ENCODE measurements at regions not wholly inside any gene's neighbourhood (a gene's known extent, or its start where the extent isn't known, plus 50 kb on each side); places are given as distances from the start of the nearest gene placed in this dataset.

GRCh38 chr22:48900327-48900597 lies 927.4 kb downstream of the BRD1 start:
- H3K27ac ChIP-seq (ENCODE audit: low read depth, low read length) = no peak overlapping the region
- no peak overlapping the region for H3K9ac ChIP-seq (ENCODE audit: low read depth in 1 of 2, low read length in 2 of 2)
- H3K27me3 ChIP-seq (ENCODE audit: control insufficient read depth in 1 of 2, insufficient read depth in 2 of 2, low read length in 2 of 2) = no peaks in the 10 kb centered on the region
- no peak overlapping the region for H3K4me3 ChIP-seq (ENCODE audit: low read depth in 1 of 2, low read length in 2 of 2)
- no peaks in the 10 kb centered on the region for H3K36me3 ChIP-seq (ENCODE audit: control insufficient read depth in 1 of 2, insufficient read depth in 2 of 2, low read length in 2 of 2)
- no peaks in the 10 kb centered on the region for H3K9me3 ChIP-seq (ENCODE audit: control insufficient read depth in 1 of 2, low read length in 2 of 2)
- no peaks in the 10 kb centered on the region for H3K4me1 ChIP-seq (ENCODE audit: control insufficient read depth in 1 of 2, insufficient read depth in 2 of 2, low read length in 2 of 2)

GRCh38 chr22:48899523-48900326 lies 927.9 kb downstream of the BRD1 start:
- no peak overlapping the region for H3K4me3 ChIP-seq (ENCODE audit: low read depth in 1 of 2, low read length in 2 of 2)
- H3K27me3 ChIP-seq (ENCODE audit: control insufficient read depth in 1 of 2, insufficient read depth in 2 of 2, low read length in 2 of 2) = no peaks in the 10 kb centered on the region
- H3K9me3 ChIP-seq (ENCODE audit: control insufficient read depth in 1 of 2, low read length in 2 of 2) = no peaks in the 10 kb centered on the region
- H3K36me3 ChIP-seq (ENCODE audit: control insufficient read depth in 1 of 2, insufficient read depth in 2 of 2, low read length in 2 of 2) = no peaks in the 10 kb centered on the region
- no peaks in the 10 kb centered on the region for H3K4me1 ChIP-seq (ENCODE audit: control insufficient read depth in 1 of 2, insufficient read depth in 2 of 2, low read length in 2 of 2)
- H3K27ac ChIP-seq (ENCODE audit: low read depth, low read length) = no peak overlapping the region
- no peak overlapping the region for H3K9ac ChIP-seq (ENCODE audit: low read depth in 1 of 2, low read length in 2 of 2)

- H3K9me3 ChIP-seq (ENCODE audit: control insufficient read depth in 1 of 2, low read length in 2 of 2) = no peaks in the 10 kb centered on the region
- no peak overlapping the region for H3K27ac ChIP-seq (ENCODE audit: low read depth, low read length)
- no peaks in the 10 kb centered on the region for H3K4me1 ChIP-seq (ENCODE audit: control insufficient read depth in 1 of 2, insufficient read depth in 2 of 2, low read length in 2 of 2)
- no peaks in the 10 kb centered on the region for H3K36me3 ChIP-seq (ENCODE audit: control insufficient read depth in 1 of 2, insufficient read depth in 2 of 2, low read length in 2 of 2)
- no peak overlapping the region for H3K4me3 ChIP-seq (ENCODE audit: low read depth in 1 of 2, low read length in 2 of 2)
- H3K27me3 ChIP-seq (ENCODE audit: control insufficient read depth in 1 of 2, insufficient read depth in 2 of 2, low read length in 2 of 2) = no peaks in the 10 kb centered on the region
- no peak overlapping the region for H3K9ac ChIP-seq (ENCODE audit: low read depth in 1 of 2, low read length in 2 of 2)
These were observed 929.0 kb downstream of the BRD1 start for GRCh38 chr22:48898524-48899250.

- H3K27me3 ChIP-seq (ENCODE audit: control insufficient read depth in 1 of 2, insufficient read depth in 2 of 2, low read length in 2 of 2) = no peaks in the 10 kb centered on the region
- H3K27ac ChIP-seq (ENCODE audit: low read depth, low read length) = no peak overlapping the region
These were observed 929.9 kb downstream of the BRD1 start for GRCh38 chr22:48897645-48898370.

GRCh38 chr22:48896766-48897644 lies 930.7 kb downstream of the BRD1 start:
- H3K9ac ChIP-seq (ENCODE audit: low read depth in 1 of 2, low read length in 2 of 2) = no peak overlapping the region
- no peak overlapping the region for H3K27ac ChIP-seq (ENCODE audit: low read depth, low read length)
- no peaks in the 10 kb centered on the region for H3K9me3 ChIP-seq (ENCODE audit: control insufficient read depth in 1 of 2, low read length in 2 of 2)
- H3K4me3 ChIP-seq (ENCODE audit: low read depth in 1 of 2, low read length in 2 of 2) = no peak overlapping the region
- H3K36me3 ChIP-seq (ENCODE audit: control insufficient read depth in 1 of 2, insufficient read depth in 2 of 2, low read length in 2 of 2) = no peaks in the 10 kb centered on the region
- H3K27me3 ChIP-seq (ENCODE audit: control insufficient read depth in 1 of 2, insufficient read depth in 2 of 2, low read length in 2 of 2) = no peaks in the 10 kb centered on the region
- no peaks in the 10 kb centered on the region for H3K4me1 ChIP-seq (ENCODE audit: control insufficient read depth in 1 of 2, insufficient read depth in 2 of 2, low read length in 2 of 2)

More at GRCh38 chr22:48897645-48898370, 929.9 kb downstream of the BRD1 start:
- Histone ChIP-seq H3K9ac (ENCODE audit: low read depth in 1 of 2, low read length in 2 of 2) (no peak overlapping the region), H3K9me3 (ENCODE audit: control insufficient read depth in 1 of 2, low read length in 2 of 2) (no peaks in the 10 kb centered on the region), H3K36me3 (ENCODE audit: control insufficient read depth in 1 of 2, insufficient read depth in 2 of 2, low read length in 2 of 2) (no peaks in the 10 kb centered on the region), H3K4me3 (ENCODE audit: low read depth in 1 of 2, low read length in 2 of 2) (no peak overlapping the region), H3K4me1 (ENCODE audit: control insufficient read depth in 1 of 2, insufficient read depth in 2 of 2, low read length in 2 of 2) (no peaks in the 10 kb centered on the region)

- Histone ChIP-seq H3K9ac (ENCODE audit: low read depth in 1 of 2, low read length in 2 of 2) (no peak overlapping the region), H3K4me1 (ENCODE audit: control insufficient read depth in 1 of 2, insufficient read depth in 2 of 2, low read length in 2 of 2) (no peaks in the 10 kb centered on the region), H3K4me3 (ENCODE audit: low read depth in 1 of 2, low read length in 2 of 2) (no peak overlapping the region), H3K27ac (ENCODE audit: low read depth, low read length) (no peak overlapping the region), H3K27me3 (ENCODE audit: control insufficient read depth in 1 of 2, insufficient read depth in 2 of 2, low read length in 2 of 2) (no peaks in the 10 kb centered on the region), H3K9me3 (ENCODE audit: control insufficient read depth in 1 of 2, low read length in 2 of 2) (no peaks in the 10 kb centered on the region), H3K36me3 (ENCODE audit: control insufficient read depth in 1 of 2, insufficient read depth in 2 of 2, low read length in 2 of 2) (no peaks in the 10 kb centered on the region)
These were observed 931.6 kb downstream of the BRD1 start for GRCh38 chr22:48895831-48896765.

GRCh38 chr22:48895336-48895735 lies 932.3 kb downstream of the BRD1 start:
- Histone ChIP-seq H3K9me3 (ENCODE audit: control insufficient read depth in 1 of 2, low read length in 2 of 2) (no peaks in the 10 kb centered on the region), H3K36me3 (ENCODE audit: control insufficient read depth in 1 of 2, insufficient read depth in 2 of 2, low read length in 2 of 2) (no peaks in the 10 kb centered on the region), H3K4me3 (ENCODE audit: low read depth in 1 of 2, low read length in 2 of 2) (no peak overlapping the region), H3K4me1 (ENCODE audit: control insufficient read depth in 1 of 2, insufficient read depth in 2 of 2, low read length in 2 of 2) (no peaks in the 10 kb centered on the region), H3K27me3 (ENCODE audit: control insufficient read depth in 1 of 2, insufficient read depth in 2 of 2, low read length in 2 of 2) (no peaks in the 10 kb centered on the region), H3K27ac (ENCODE audit: low read depth, low read length) (no peak overlapping the region), H3K9ac (ENCODE audit: low read depth in 1 of 2, low read length in 2 of 2) (no peak overlapping the region)

GRCh38 chr22:48894804-48895250 lies 932.8 kb downstream of the BRD1 start:
- H3K27ac ChIP-seq (ENCODE audit: low read depth, low read length) = no peak overlapping the region
- H3K4me1 ChIP-seq (ENCODE audit: control insufficient read depth in 1 of 2, insufficient read depth in 2 of 2, low read length in 2 of 2) = no peaks in the 10 kb centered on the region
- H3K27me3 ChIP-seq (ENCODE audit: control insufficient read depth in 1 of 2, insufficient read depth in 2 of 2, low read length in 2 of 2) = no peaks in the 10 kb centered on the region
- H3K36me3 ChIP-seq (ENCODE audit: control insufficient read depth in 1 of 2, insufficient read depth in 2 of 2, low read length in 2 of 2) = no peaks in the 10 kb centered on the region
- no peaks in the 10 kb centered on the region for H3K9me3 ChIP-seq (ENCODE audit: control insufficient read depth in 1 of 2, low read length in 2 of 2)
- H3K9ac ChIP-seq (ENCODE audit: low read depth in 1 of 2, low read length in 2 of 2) = no peak overlapping the region
- H3K4me3 ChIP-seq (ENCODE audit: low read depth in 1 of 2, low read length in 2 of 2) = no peak overlapping the region

GRCh38 chr22:48894064-48894671 lies 933.5 kb downstream of the BRD1 start:
- Histone ChIP-seq H3K9ac (ENCODE audit: low read depth in 1 of 2, low read length in 2 of 2) (no peak overlapping the region), H3K27ac (ENCODE audit: low read depth, low read length) (no peak overlapping the region), H3K4me1 (ENCODE audit: control insufficient read depth in 1 of 2, insufficient read depth in 2 of 2, low read length in 2 of 2) (no peaks in the 10 kb centered on the region), H3K36me3 (ENCODE audit: control insufficient read depth in 1 of 2, insufficient read depth in 2 of 2, low read length in 2 of 2) (no peaks in the 10 kb centered on the region), H3K27me3 (ENCODE audit: control insufficient read depth in 1 of 2, insufficient read depth in 2 of 2, low read length in 2 of 2) (no peaks in the 10 kb centered on the region), H3K9me3 (ENCODE audit: control insufficient read depth in 1 of 2, low read length in 2 of 2) (no peaks in the 10 kb centered on the region), H3K4me3 (ENCODE audit: low read depth in 1 of 2, low read length in 2 of 2) (no peak overlapping the region)

All from duodenal mucosa (tissue), 2 donors.